Loucy (cell line): ENCODE measurements at regions not wholly inside any gene's neighbourhood (a gene's known extent, or its start where the extent isn't known, plus 50 kb on each side); places are given as distances from the start of the nearest gene placed in this dataset.
"Not testable (repeated sequence)": the region's sequence is repeated elsewhere in the genome, so short reads cannot be mapped to it uniquely, and the experiment has no call there.

ENCODE experiments used
- EZH2phosphoT487 ChIP-seq: fragments of 200-600 bp; IDR thresholded peaks from 2 replicates; pipeline ENCODE4 v1.6.1; 2018; ENCODE audit warnings: antibody characterized with exemption, mild to moderate bottlenecking, moderate library complexity, borderline replicate concordance
- TF ChIP-seq, protein P1 (sequence below): fragments of 200-600 bp; sonication (generic); conservative IDR thresholded peaks from 2 replicates; pipeline ENCODE4 v1.5.1; 2014; ENCODE audit warnings: mild to moderate bottlenecking, antibody characterized with exemption, low read length

GRCh38 chr6:84837068-84837866 lies 72.9 kb upstream of the TBX18 start:
- TF ChIP-seq, protein P1, sequence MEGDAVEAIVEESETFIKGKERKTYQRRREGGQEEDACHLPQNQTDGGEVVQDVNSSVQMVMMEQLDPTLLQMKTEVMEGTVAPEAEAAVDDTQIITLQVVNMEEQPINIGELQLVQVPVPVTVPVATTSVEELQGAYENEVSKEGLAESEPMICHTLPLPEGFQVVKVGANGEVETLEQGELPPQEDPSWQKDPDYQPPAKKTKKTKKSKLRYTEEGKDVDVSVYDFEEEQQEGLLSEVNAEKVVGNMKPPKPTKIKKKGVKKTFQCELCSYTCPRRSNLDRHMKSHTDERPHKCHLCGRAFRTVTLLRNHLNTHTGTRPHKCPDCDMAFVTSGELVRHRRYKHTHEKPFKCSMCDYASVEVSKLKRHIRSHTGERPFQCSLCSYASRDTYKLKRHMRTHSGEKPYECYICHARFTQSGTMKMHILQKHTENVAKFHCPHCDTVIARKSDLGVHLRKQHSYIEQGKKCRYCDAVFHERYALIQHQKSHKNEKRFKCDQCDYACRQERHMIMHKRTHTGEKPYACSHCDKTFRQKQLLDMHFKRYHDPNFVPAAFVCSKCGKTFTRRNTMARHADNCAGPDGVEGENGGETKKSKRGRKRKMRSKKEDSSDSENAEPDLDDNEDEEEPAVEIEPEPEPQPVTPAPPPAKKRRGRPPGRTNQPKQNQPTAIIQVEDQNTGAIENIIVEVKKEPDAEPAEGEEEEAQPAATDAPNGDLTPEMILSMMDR, result not testable (repeated sequence)
- not testable (repeated sequence) for TF ChIP-seq EZH2phosphoT487
